Natural killer cell (primary cell): ENCODE measurements at regions not wholly inside any gene's neighbourhood (a gene's known extent, or its start where the extent isn't known, plus 50 kb on each side); places are given as distances from the start of the nearest gene placed in this dataset.

ENCODE experiments used
- ATAC-seq, 3 donors: fragments of 150-1000 bp in 2 of 3; fragments of 200-7000 bp in 1 of 3; cut with Tn5 transposase; 1 replicate in 1 of 3; 2 replicates in 2 of 3; pipeline ENCODE4 v1.10.0; 2021; ENCODE audit warnings: mild to moderate bottlenecking in 2 of 3, moderate library complexity in 2 of 3
- DNase-seq, 2 donors: peaks; one replicate each; pipeline versions ENCODE4 v3.0.0 to v3.0.0-alpha.2; 2013 to 2021; ENCODE audit warnings: mixed read lengths in 1 of 2
- H3K27ac ChIP-seq: one replicate; pipeline ENCODE4 v1.5.1; 2013; ENCODE audit warnings: mild to moderate bottlenecking, low read length
- H3K27me3 ChIP-seq: one replicate; pipeline ENCODE4 v1.6.1; 2013; ENCODE audit warnings: low read length; ENCODE audit not compliant: control insufficient read depth, insufficient read depth
- H3K36me3 ChIP-seq: one replicate; pipeline ENCODE4 v1.6.1; 2013; ENCODE audit warnings: low read length; ENCODE audit not compliant: control insufficient read depth, insufficient read depth
- H3K4me1 ChIP-seq: one replicate; pipeline ENCODE4 v1.6.1; 2013; ENCODE audit warnings: low read length; ENCODE audit not compliant: control insufficient read depth, insufficient read depth
- H3K4me3 ChIP-seq: one replicate; pipeline ENCODE4 v1.5.1; 2013; ENCODE audit warnings: low read length
- H3K9me3 ChIP-seq: one replicate; pipeline ENCODE4 v1.6.1; 2013; ENCODE audit warnings: low read length; ENCODE audit not compliant: control insufficient read depth, insufficient read depth
- H3K27ac Mint-ChIP-seq, 2 donors: one replicate each; pipeline ENCODE4 v1.8.0; 2022; ENCODE audit warnings: mild to moderate bottlenecking in 2 of 2, mixed read lengths in 2 of 2, moderate library complexity in 1 of 2
- H3K27me3 Mint-ChIP-seq, 2 donors: one replicate each; pipeline ENCODE4 v1.8.0; 2022; ENCODE audit warnings: low read depth in 2 of 2, mixed read lengths in 2 of 2
- H3K36me3 Mint-ChIP-seq: one replicate; pipeline ENCODE4 v1.8.0; 2022; ENCODE audit warnings: mixed read lengths
- H3K4me1 Mint-ChIP-seq, 2 donors: one replicate each; pipeline ENCODE4 v1.8.0; 2022; ENCODE audit warnings: mixed read lengths in 2 of 2
- H3K4me3 Mint-ChIP-seq: one replicate; pipeline ENCODE4 v1.8.0; 2022; ENCODE audit warnings: mild to moderate bottlenecking, moderate library complexity, mixed read lengths
- H3K9me3 Mint-ChIP-seq, 2 donors: one replicate each; pipeline ENCODE4 v1.8.0; 2022; ENCODE audit warnings: mixed read lengths in 2 of 2
- CTCF ChIP-seq: fragments of 200-600 bp; IDR thresholded peaks from one replicate; pipeline ENCODE4 v1.8.0; 2022; ENCODE audit warnings: antibody characterized with exemption
- WGBS: methylation state at CpG from one replicate; pipeline ENCODE4 v1.1.7; 2013; ENCODE audit warnings: missing lambda C conversion rate; ENCODE audit not compliant: insufficient coverage; 5-methylcytosine and 5-hydroxymethylcytosine counted together
- intact Hi-C: fragments of 100-400 bp; cut with micrococcal nuclease; formaldehyde crosslinking; loops from one replicate; pipeline ENCODE4 v1.14.2; 2022

GRCh38 chr2:41353060-41353459 is 694.8 kb upstream of the PKDCC start:
- H3K27ac ChIP-seq, result no peak overlapping the region
- H3K27me3 ChIP-seq, result no peaks in the 10 kb centered on the region
- Mint-ChIP-seq H3K27ac (no peak overlapping the region), H3K9me3 (no peaks in the 10 kb centered on the region), H3K27me3 (peaks cover 0 to 2% of the 10 kb centered on the region in 2 donors), H3K4me1 (no peaks in the 10 kb centered on the region), H3K4me3 (no peak overlapping the region), H3K36me3 (no peaks in the 10 kb centered on the region)
- intact Hi-C loops, result no loop called here
- H3K4me1 ChIP-seq, result no peaks in the 10 kb centered on the region
- ATAC-seq (no peak), DNase-seq (no peak)
- WGBS, result no CpG with 5 or more reads among the region's 3 CpGs
- no peak for TF ChIP-seq CTCF
- no peaks in the 10 kb centered on the region for H3K9me3 ChIP-seq
- no peak overlapping the region for H3K4me3 ChIP-seq
- no peaks in the 10 kb centered on the region for H3K36me3 ChIP-seq

- Histone ChIP-seq H3K27me3 (no peaks in the 10 kb centered on the region), H3K4me1 (no peaks in the 10 kb centered on the region), H3K9me3 (no peaks in the 10 kb centered on the region), H3K27ac (no peak overlapping the region), H3K36me3 (no peaks in the 10 kb centered on the region), H3K4me3 (no peak overlapping the region)
- WGBS, result 84% methylated on average over 2 of the region's 2 CpGs
- H3K4me3 Mint-ChIP-seq, result no peak overlapping the region
- no peaks in the 10 kb centered on the region for H3K36me3 Mint-ChIP-seq
- no peak for DNase-seq
- TF ChIP-seq CTCF, result no peak
- intact Hi-C loops, result no loop called here
- peaks cover 0 to 3% of the 10 kb centered on the region in 2 donors for H3K9me3 Mint-ChIP-seq
- no peaks in the 10 kb centered on the region for H3K4me1 Mint-ChIP-seq
- peaks cover 0 to 2% of the 10 kb centered on the region in 2 donors for H3K27me3 Mint-ChIP-seq
- no peak overlapping the region for H3K27ac Mint-ChIP-seq
- no peak for ATAC-seq
Measured at GRCh38 chr2:41355794-41356193, 692.0 kb upstream of the PKDCC start.

GRCh38 chr2:41364842-41365241 is 683.0 kb upstream of the PKDCC start:
- H3K27ac ChIP-seq, result no peak overlapping the region
- H3K9me3 ChIP-seq, result peaks cover 8% of the 10 kb centered on the region
- no peak for TF ChIP-seq CTCF
- H3K4me3 ChIP-seq, result no peak overlapping the region
- no peak overlapping the region for H3K4me3 Mint-ChIP-seq
- WGBS, result 89% methylated on average over 2 of the region's 2 CpGs
- no peak for DNase-seq
- no peaks in the 10 kb centered on the region for H3K4me1 ChIP-seq
- ATAC-seq, result no peak
- no peaks in the 10 kb centered on the region for H3K27me3 Mint-ChIP-seq
- no peaks in the 10 kb centered on the region for H3K4me1 Mint-ChIP-seq
- no peak overlapping the region for H3K27ac Mint-ChIP-seq
- no peaks in the 10 kb centered on the region for H3K27me3 ChIP-seq
- intact Hi-C loops, result no loop called here
- H3K36me3 Mint-ChIP-seq, result no peaks in the 10 kb centered on the region
- H3K9me3 Mint-ChIP-seq, result peaks cover 0 to 5% of the 10 kb centered on the region in 2 donors
- no peaks in the 10 kb centered on the region for H3K36me3 ChIP-seq

GRCh38 chr2:41375901-41376300 is 671.9 kb upstream of the PKDCC start:
- no peaks in the 10 kb centered on the region for H3K27me3 ChIP-seq
- H3K36me3 Mint-ChIP-seq, result no peaks in the 10 kb centered on the region
- no peaks in the 10 kb centered on the region for H3K36me3 ChIP-seq
- H3K27me3 Mint-ChIP-seq, result no peaks in the 10 kb centered on the region
- H3K4me3 Mint-ChIP-seq, result no peak overlapping the region
- H3K4me1 ChIP-seq, result no peaks in the 10 kb centered on the region
- intact Hi-C loops, result no loop called here
- no peaks in the 10 kb centered on the region for H3K9me3 ChIP-seq
- no peak overlapping the region for H3K27ac Mint-ChIP-seq
- peaks cover 0 to 3% of the 10 kb centered on the region in 2 donors for H3K9me3 Mint-ChIP-seq
- DNase-seq (no peak), ATAC-seq (no peak)
- no peaks in the 10 kb centered on the region for H3K4me1 Mint-ChIP-seq
- H3K4me3 ChIP-seq, result no peak overlapping the region
- H3K27ac ChIP-seq, result no peak overlapping the region
- TF ChIP-seq CTCF, result no peak
